ENCODE measurements at regions not wholly inside any gene's neighbourhood (a gene's known extent, or its start where the extent isn't known, plus 50 kb on each side); places are given as distances from the start of the nearest gene placed in this dataset.

GRCh38 chr13:66098931-66099628 lies 1131.1 kb downstream of the PCDH9 start:
- H3K56ac ChIP-seq (ENCODE audit: insufficient read length, low read depth, low read length): no peak overlapping the region
- no peak overlapping the region for H2BK5ac ChIP-seq (ENCODE audit: insufficient read length, low read length)
- H3K36me3 Mint-ChIP-seq (ENCODE audit: insufficient read depth in 1 of 3, low read depth in 3 of 3): peaks cover 0 to 5% (median 0%) of the 10 kb centered on the region in 3 experiments; a peak in 2 of 7 replicates
- no peak overlapping the region for H3K4me2 ChIP-seq (ENCODE audit: insufficient read depth, insufficient read length, low read length)
- no peak overlapping the region for H3K4ac ChIP-seq (ENCODE audit: low read depth, low read length)
- no peaks in the 10 kb centered on the region for H3K9me3 ChIP-seq (ENCODE audit: control insufficient read depth, low read depth, low read length)
- no peaks in the 10 kb centered on the region for H3K27me3 ChIP-seq (ENCODE audit: insufficient read depth, low read length)
- H3K9me3 Mint-ChIP-seq: peaks cover 2 to 5% of the 10 kb centered on the region in 2 experiments; a peak in 4 of 5 replicates
- H3K4me1 ChIP-seq (ENCODE audit: insufficient read depth, low read length): no peaks in the 10 kb centered on the region
- H2BK120ac ChIP-seq (ENCODE audit: low read depth, low read length, poor library complexity, severe bottlenecking): no peak overlapping the region
- no peak overlapping the region for H3K18ac ChIP-seq (ENCODE audit: insufficient read length, low read depth, low read length)
- H2AFZ ChIP-seq (ENCODE audit: low read length): no peak overlapping the region
- H2BK15ac ChIP-seq (ENCODE audit: low read depth, low read length): no peak overlapping the region
- no peak overlapping the region for H2AK5ac ChIP-seq (ENCODE audit: insufficient read length, low read length)
- no peak overlapping the region for H3K27ac Mint-ChIP-seq
- H3K9ac ChIP-seq (ENCODE audit: extremely low read depth, insufficient read length, low read length): no peak overlapping the region
- no peaks in the 10 kb centered on the region for H3K79me1 ChIP-seq (ENCODE audit: insufficient read depth, low read depth, low read length, poor library complexity, severe bottlenecking)
- no peak overlapping the region for H4K8ac ChIP-seq (replicated peaks; ENCODE audit: insufficient read length, low read depth, low read length)
- no peaks in the 10 kb centered on the region for H3K4me1 Mint-ChIP-seq
- H3K14ac ChIP-seq (ENCODE audit: insufficient read depth, low read length): no peak overlapping the region
- H3K4me3 Mint-ChIP-seq: no peak overlapping the region
- H3K23me2 ChIP-seq (ENCODE audit: insufficient read length, low read depth, low read length, poor library complexity, severe bottlenecking): no peaks in the 10 kb centered on the region
- H4K5ac ChIP-seq (ENCODE audit: insufficient read length, low read depth, low read length): no peak overlapping the region
- WGBS (ENCODE audit: extremely low coverage, insufficient read length, low lambda C conversion rate): 100% methylated on average over 1 of the region's 3 CpGs
- no peaks in the 10 kb centered on the region for H3K27me3 Mint-ChIP-seq (ENCODE audit: low read depth)
- H4K91ac ChIP-seq (ENCODE audit: insufficient read length, low read depth, low read length): no peak overlapping the region
- no peaks in the 10 kb centered on the region for H3K79me2 ChIP-seq (ENCODE audit: insufficient read depth, low read length)
- TF ChIP-seq CTCF (conservative IDR thresholded peaks at IDR 0.05): no peak
- H3K27ac ChIP-seq (ENCODE audit: insufficient read length, low read depth, low read length): no peak overlapping the region
- no peak overlapping the region for H3K23ac ChIP-seq (ENCODE audit: insufficient read length, low read depth, low read length)
- H2BK12ac ChIP-seq (ENCODE audit: insufficient read length, low read depth, low read length): no peak overlapping the region
- H2BK20ac ChIP-seq (ENCODE audit: low read depth, low read length, poor library complexity, severe bottlenecking): no peak overlapping the region
- H3T11ph ChIP-seq (ENCODE audit: low read length): no peak overlapping the region
- no peaks in the 10 kb centered on the region for H4K20me1 ChIP-seq (ENCODE audit: control insufficient read depth, insufficient read depth, insufficient read length)
- DNase-seq: no peak
